ENCODE measurements at regions not wholly inside any gene's neighbourhood (a gene's known extent, or its start where the extent isn't known, plus 50 kb on each side); places are given as distances from the start of the nearest gene placed in this dataset.

- FAIRE-seq: no peak
- ChIA-PET POLR2A (no interaction called here), CTCF (ENCODE audit: low intra/inter-chr PET ratio, low total read pairs) (no interaction called here)
- H3K9me3 ChIP-seq (ENCODE audit: low read length): peaks cover 9% of the 10 kb centered on the region; the same call in 1 of the 2 replicates
- no peak overlapping the region for H3K4me3 ChIP-seq (replicated peaks in 1 of 3; ENCODE audit: insufficient read depth in 1 of 3, low read depth in 2 of 3, low read length in 3 of 3)
- in situ Hi-C loops (cut with HindIII; ENCODE audit: extremely low pct_ligation_motif_present, low pct_unique_long_range_greater_than_20kb): no loop called here
- no peak overlapping the region for H3K27ac ChIP-seq (ENCODE audit: extremely low read length, insufficient read depth, low read length)
- no peak overlapping the region for H3K9ac ChIP-seq (ENCODE audit: insufficient read depth, low read depth, low read length)
- ATAC-seq: no peak
- H3K79me2 ChIP-seq (ENCODE audit: insufficient read depth, low read length): no peaks in the 10 kb centered on the region
- 22% methylated on average over 4 of the region's 4 CpGs for WGBS (ENCODE audit: low lambda C conversion rate)
- intact Hi-C loops (cut with micrococcal nuclease; ENCODE audit: unreplicated experiment): loop anchor here (10.0 kb wide), 1 partner anchor 65 kb away; no protein-coding TSS in a partner anchor
- H2AFZ ChIP-seq (ENCODE audit: low read length): no peak overlapping the region
- no peak overlapping the region for H3K4me2 ChIP-seq (ENCODE audit: low read depth, low read length)
- no peak for DNase-seq (ENCODE audit: low spot score)
- H3K27me3 ChIP-seq (ENCODE audit: control insufficient read depth in 1 of 2, insufficient read depth in 2 of 2, low read length in 2 of 2): no peaks in the 10 kb centered on the region
- H3K36me3 ChIP-seq (replicated peaks in 1 of 2; ENCODE audit: control insufficient read depth in 1 of 2, insufficient read depth in 2 of 2, low read length in 2 of 2): no peaks in the 10 kb centered on the region
- no peaks in the 10 kb centered on the region for H3K4me1 ChIP-seq (ENCODE audit: insufficient read depth, low read length)
- H4K20me1 ChIP-seq (ENCODE audit: insufficient read depth, low read length): no peaks in the 10 kb centered on the region
- TF ChIP-seq ATF1 (CRISPR knock-in tag; IDR thresholded peaks at IDR 0.05) (no peak), ZNF713 (CRISPR knock-in tag; IDR thresholded peaks at IDR 0.05) (no peak), ZNF260 (CRISPR knock-in tag; IDR thresholded peaks at IDR 0.05; ENCODE audit: borderline replicate concordance, low read depth) (no peak), MAFK (conservative IDR thresholded peaks at IDR 0.05 in 1 of 2, IDR thresholded peaks at IDR 0.05 in 1 of 2; ENCODE audit: low read length in 2 of 2) (peak; percentile 45 to 68), MAFF (IDR thresholded peaks at IDR 0.05; ENCODE audit: low read depth, low read length) (peak; percentile 48; the same call in 1 of the 2 replicates)
- no TSS peak for BruUV-seq (replicated peaks)
Observed at GRCh38 chr9:17859987-17860386, 281.1 kb downstream of the SH3GL2 start.

- intact Hi-C loops (cut with micrococcal nuclease; ENCODE audit: unreplicated experiment) (no loop called here), in situ Hi-C loops (cut with HindIII; ENCODE audit: extremely low pct_ligation_motif_present, low pct_unique_long_range_greater_than_20kb) (no loop called here)
- H3K36me3 ChIP-seq (replicated peaks in 1 of 2; ENCODE audit: control insufficient read depth in 1 of 2, insufficient read depth in 2 of 2, low read length in 2 of 2): no peaks in the 10 kb centered on the region
- H3K27ac ChIP-seq (ENCODE audit: extremely low read length, insufficient read depth, low read length): no peak overlapping the region
- no peak overlapping the region for H3K4me2 ChIP-seq (ENCODE audit: low read depth, low read length)
- FAIRE-seq (no peak), DNase-seq (ENCODE audit: low spot score) (no peak), ATAC-seq (no peak)
- BruUV-seq (replicated peaks): no TSS peak
- H2AFZ ChIP-seq (ENCODE audit: low read length): no peak overlapping the region
- no peak overlapping the region for H3K9ac ChIP-seq (ENCODE audit: insufficient read depth, low read depth, low read length)
- no peaks in the 10 kb centered on the region for H3K4me1 ChIP-seq (ENCODE audit: insufficient read depth, low read length)
- H3K4me3 ChIP-seq (replicated peaks in 1 of 3; ENCODE audit: insufficient read depth in 1 of 3, low read depth in 2 of 3, low read length in 3 of 3): no peak overlapping the region
- TF ChIP-seq DRAP1 (CRISPR knock-in tag; IDR thresholded peaks at IDR 0.05) (no peak), ZMAT5 (CRISPR knock-in tag; IDR thresholded peaks at IDR 0.05; ENCODE audit: borderline replicate concordance, low read depth) (no peak), HOXA9 (CRISPR knock-in tag; IDR thresholded peaks at IDR 0.05; ENCODE audit: borderline replicate concordance) (no peak), RAD21 (CRISPR knock-in tag; IDR thresholded peaks at IDR 0.05) (no peak), NR3C1 (CRISPR knock-in tag; IDR thresholded peaks at IDR 0.05) (no peak), ZSCAN20 (CRISPR knock-in tag; IDR thresholded peaks at IDR 0.05; ENCODE audit: borderline replicate concordance) (no peak), KLF6 (CRISPR knock-in tag; IDR thresholded peaks at IDR 0.05) (no peak), CTCF (CRISPR knock-in tag; IDR thresholded peaks at IDR 0.05) (no peak), RFX5 (IDR thresholded peaks at IDR 0.05; ENCODE audit: low read depth, low read length) (no peak), ATF3 (CRISPR knock-in tag; IDR thresholded peaks at IDR 0.05) (no peak)
- H3K27me3 ChIP-seq (ENCODE audit: control insufficient read depth in 1 of 2, insufficient read depth in 2 of 2, low read length in 2 of 2): no peaks in the 10 kb centered on the region
- peaks cover 9% of the 10 kb centered on the region; the same call in 1 of the 2 replicates for H3K9me3 ChIP-seq (ENCODE audit: low read length)
- POLR2A ChIA-PET: no interaction called here
- H4K20me1 ChIP-seq (ENCODE audit: insufficient read depth, low read length): no peaks in the 10 kb centered on the region
- WGBS (ENCODE audit: low lambda C conversion rate): 0% methylated on average over 3 of the region's 4 CpGs
- H3K79me2 ChIP-seq (ENCODE audit: insufficient read depth, low read length): no peaks in the 10 kb centered on the region
- CTCF ChIA-PET (ENCODE audit: low intra/inter-chr PET ratio, low total read pairs): no interaction called here
Observed at GRCh38 chr9:17862101-17862500, 283.2 kb downstream of the SH3GL2 start.

All from HepG2 (cell line).